ENCODE measurements at regions not wholly inside any gene's neighbourhood (a gene's known extent, or its start where the extent isn't known, plus 50 kb on each side); places are given as distances from the start of the nearest gene placed in this dataset.
"Not testable (repeated sequence)": the region's sequence is repeated elsewhere in the genome, so short reads cannot be mapped to it uniquely, and the experiment has no call there.

- Histone ChIP-seq H3K4me1 (no peaks in the 10 kb centered on the region), H3K4me3 (no peak overlapping the region), H3K9me3 (no peaks in the 10 kb centered on the region), H3K36me3 (no peaks in the 10 kb centered on the region), H3K27me3 (no peaks in the 10 kb centered on the region), H3K27ac (no peak overlapping the region)
- no peak for DNase-seq
- TF ChIP-seq POLR2A (IDR thresholded peaks at IDR 0.05) (no peak), CTCF (IDR thresholded peaks at IDR 0.05) (no peak)
Measured at GRCh38 chr2:84116143-84116542, 342.9 kb downstream of the SUCLG1 start.

- no peak for DNase-seq
- Histone ChIP-seq H3K9me3 (no peaks in the 10 kb centered on the region), H3K27me3 (no peaks in the 10 kb centered on the region), H3K36me3 (no peaks in the 10 kb centered on the region), H3K4me3 (no peak overlapping the region), H3K4me1 (no peaks in the 10 kb centered on the region), H3K27ac (no peak overlapping the region)
- TF ChIP-seq POLR2A (IDR thresholded peaks at IDR 0.05) (no peak), CTCF (IDR thresholded peaks at IDR 0.05) (no peak)
Measured at GRCh38 chr2:84115173-84115857, 343.8 kb downstream of the SUCLG1 start.

- H3K4me3 ChIP-seq, H3K4me1 ChIP-seq, H3K27ac ChIP-seq, H3K36me3 ChIP-seq, H3K27me3 ChIP-seq, DNase-seq, H3K9me3 ChIP-seq: not testable (repeated sequence)
Measured at GRCh38 chr2:84103816-84104527, 355.1 kb downstream of the SUCLG1 start.

- DNase-seq = no peak
- Histone ChIP-seq H3K9me3 (no peaks in the 10 kb centered on the region), H3K27ac (no peak overlapping the region), H3K36me3 (no peaks in the 10 kb centered on the region), H3K4me1 (no peaks in the 10 kb centered on the region), H3K4me3 (no peak overlapping the region), H3K27me3 (no peaks in the 10 kb centered on the region)
- TF ChIP-seq CTCF (IDR thresholded peaks at IDR 0.05) = no peak
- TF ChIP-seq POLR2A (IDR thresholded peaks at IDR 0.05) = no peak
Measured at GRCh38 chr2:84102274-84102673, 356.8 kb downstream of the SUCLG1 start.

- no peaks in the 10 kb centered on the region for H3K4me1 ChIP-seq
- TF ChIP-seq POLR2A (IDR thresholded peaks at IDR 0.05) = no peak
- TF ChIP-seq CTCF (IDR thresholded peaks at IDR 0.05) = no peak
- no peaks in the 10 kb centered on the region for H3K9me3 ChIP-seq
Measured at GRCh38 chr2:84088656-84089055, 370.4 kb downstream of the SUCLG1 start.

GRCh38 chr2:84085562-84085961 lies 373.5 kb downstream of the SUCLG1 start:
- H3K36me3 ChIP-seq = no peaks in the 10 kb centered on the region
- H3K4me3 ChIP-seq = no peak overlapping the region
- H3K27ac ChIP-seq = no peak overlapping the region
- H3K4me1 ChIP-seq = no peaks in the 10 kb centered on the region
- H3K27me3 ChIP-seq = no peaks in the 10 kb centered on the region
- DNase-seq = no peak
- no peak for TF ChIP-seq CTCF (IDR thresholded peaks at IDR 0.05)
- no peak for TF ChIP-seq POLR2A (IDR thresholded peaks at IDR 0.05)
- no peaks in the 10 kb centered on the region for H3K9me3 ChIP-seq

More at GRCh38 chr2:84088656-84089055, 370.4 kb downstream of the SUCLG1 start:
- H3K27me3 ChIP-seq = no peaks in the 10 kb centered on the region
- no peak overlapping the region for H3K27ac ChIP-seq
- no peak for DNase-seq
- H3K4me3 ChIP-seq = no peak overlapping the region
- H3K36me3 ChIP-seq = no peaks in the 10 kb centered on the region
